Trophoblast cell (in vitro differentiated cells and primary cell): ENCODE measurements at regions not wholly inside any gene's neighbourhood (a gene's known extent, or its start where the extent isn't known, plus 50 kb on each side); places are given as distances from the start of the nearest gene placed in this dataset.

Source experiments
- DNase-seq, 2 donors: peaks; one replicate each; pipeline ENCODE4 v3.0.0-alpha.2; 2016
- H2AFZ ChIP-seq: 2 replicates; pipeline ENCODE4 v1.6.1; 2013; ENCODE audit warnings: low read length, moderate library complexity, mild to moderate bottlenecking; ENCODE audit not compliant: insufficient read depth, poor library complexity
- H2AK5ac ChIP-seq: 2 replicates; pipeline ENCODE4 v1.6.1; 2013; ENCODE audit warnings: mild to moderate bottlenecking, low read length
- H2BK120ac ChIP-seq: 2 replicates; pipeline ENCODE4 v1.6.1; 2013; ENCODE audit warnings: low read length, mild to moderate bottlenecking, moderate library complexity; ENCODE audit not compliant: insufficient read depth, poor library complexity
- H2BK12ac ChIP-seq: 2 replicates; pipeline ENCODE4 v1.6.1; 2013; ENCODE audit warnings: mild to moderate bottlenecking, low read length, moderate library complexity
- H2BK5ac ChIP-seq: 2 replicates; pipeline ENCODE4 v1.6.1; 2013; ENCODE audit warnings: low read length, low read depth, moderate library complexity, mild to moderate bottlenecking; ENCODE audit not compliant: poor library complexity
- H3K14ac ChIP-seq: 2 replicates; pipeline ENCODE4 v1.6.1; 2013; ENCODE audit warnings: mild to moderate bottlenecking, low read length
- H3K18ac ChIP-seq: 2 replicates; pipeline ENCODE4 v1.6.1; 2013; ENCODE audit warnings: mild to moderate bottlenecking, low read length
- H3K23ac ChIP-seq: 2 replicates; pipeline ENCODE4 v1.6.1; 2013; ENCODE audit warnings: low read length
- H3K27ac ChIP-seq: 2 replicates; pipeline ENCODE4 v1.5.1; 2013; ENCODE audit warnings: low read depth, mild to moderate bottlenecking, inconsistent platforms, low read length, moderate library complexity
- H3K27me3 ChIP-seq: 2 replicates; pipeline ENCODE4 v1.6.1; 2013; ENCODE audit warnings: inconsistent platforms, mild to moderate bottlenecking, low read length, moderate library complexity; ENCODE audit not compliant: insufficient read depth
- H3K36me3 ChIP-seq, 2 experiments: 1 replicate in 1 of 2; 2 replicates in 1 of 2; pipeline ENCODE4 v1.6.1; 2013; ENCODE audit warnings: low read length in 2 of 2, mild to moderate bottlenecking in 2 of 2, moderate library complexity in 1 of 2; ENCODE audit not compliant: insufficient read depth in 2 of 2, control insufficient read depth in 1 of 2
- H3K4ac ChIP-seq: 2 replicates; pipeline ENCODE4 v1.6.1; 2013; ENCODE audit warnings: low read depth, mild to moderate bottlenecking, low read length, moderate library complexity
- H3K4me1 ChIP-seq, 2 experiments: 1 replicate in 1 of 2; 2 replicates in 1 of 2; pipeline ENCODE4 v1.6.1; 2013; ENCODE audit warnings: low read length in 2 of 2, mild to moderate bottlenecking in 2 of 2, moderate library complexity in 1 of 2; ENCODE audit not compliant: insufficient read depth in 2 of 2, control insufficient read depth in 1 of 2
- H3K4me2 ChIP-seq: 2 replicates; pipeline ENCODE4 v1.6.1; 2013; ENCODE audit warnings: inconsistent platforms, mild to moderate bottlenecking, low read length, moderate library complexity
- H3K4me3 ChIP-seq: 2 replicates; pipeline ENCODE4 v1.5.1; 2013; ENCODE audit warnings: mild to moderate bottlenecking, low read depth, low read length, inconsistent platforms
- H3K79me1 ChIP-seq: one replicate; pipeline ENCODE4 v1.6.1; 2013; ENCODE audit warnings: low read length
- H3K79me2 ChIP-seq: 2 replicates; pipeline ENCODE4 v1.6.1; 2013; ENCODE audit warnings: low read length, mild to moderate bottlenecking; ENCODE audit not compliant: control insufficient read depth, insufficient read depth, poor library complexity
- H3K9ac ChIP-seq: 2 replicates; pipeline ENCODE4 v1.6.1; 2013; ENCODE audit warnings: mild to moderate bottlenecking, low read length
- H3K9me3 ChIP-seq: 2 replicates; pipeline ENCODE4 v1.6.1; 2013; ENCODE audit warnings: low read depth, mild to moderate bottlenecking, control low read depth, inconsistent platforms, low read length; ENCODE audit not compliant: insufficient read depth
- H4K12ac ChIP-seq: 2 replicates; pipeline ENCODE4 v1.6.1; 2013; ENCODE audit warnings: low read depth, mild to moderate bottlenecking, low read length, moderate library complexity
- H4K8ac ChIP-seq: 2 replicates; pipeline ENCODE4 v1.6.1; 2013; ENCODE audit warnings: low read depth, mild to moderate bottlenecking, low read length, moderate library complexity
- H4K91ac ChIP-seq: one replicate; pipeline ENCODE4 v1.6.1; 2013; ENCODE audit warnings: low read depth, mild to moderate bottlenecking, low read length, moderate library complexity
- WGBS: extraction: QIAGEN DNeasy Blood & Tissue Kit; methylation state at CpG from one replicate; pipeline ENCODE4 v1.1.7; 2013; ENCODE audit warnings: missing lambda C conversion rate; ENCODE audit not compliant: insufficient read length, insufficient coverage; ENCODE audit errors: extremely low coverage; 5-methylcytosine and 5-hydroxymethylcytosine counted together

DNA sequence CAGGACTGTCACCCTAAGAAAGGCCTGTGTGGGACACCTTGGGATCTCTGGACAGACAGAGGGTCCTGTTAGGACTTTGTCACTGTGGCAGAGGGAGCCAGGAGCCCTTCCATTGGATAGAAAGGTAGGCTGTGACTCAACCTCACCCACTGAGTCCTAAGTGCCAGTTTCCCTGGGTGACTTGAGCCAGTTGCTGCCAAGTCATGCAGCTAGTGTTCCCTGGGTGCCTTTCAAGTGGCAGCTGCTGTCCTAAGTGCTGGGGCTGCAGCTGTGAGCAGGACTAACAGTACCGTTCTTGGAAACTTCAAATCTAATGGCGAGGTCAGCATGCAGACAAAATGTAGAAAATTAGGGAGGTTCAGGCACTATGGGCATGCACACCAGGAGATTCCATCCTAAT lies 393.7 kb downstream of the TMEM135 start:
- no peak overlapping the region for H2BK12ac ChIP-seq
- no peak overlapping the region for H4K12ac ChIP-seq
- H3K79me1 ChIP-seq: no peaks in the 10 kb centered on the region
- no peak overlapping the region for H3K14ac ChIP-seq
- no peak overlapping the region for H2BK120ac ChIP-seq
- peaks cover 3 to 6% of the 10 kb centered on the region in 2 experiments for H3K4me1 ChIP-seq
- H3K23ac ChIP-seq: no peak overlapping the region
- H2BK5ac ChIP-seq: no peak overlapping the region
- no peak overlapping the region for H2AK5ac ChIP-seq
- no peak overlapping the region for H3K18ac ChIP-seq
- no peak overlapping the region for H4K91ac ChIP-seq
- H3K9me3 ChIP-seq: no peaks in the 10 kb centered on the region
- DNase-seq: no peak
- no peaks in the 10 kb centered on the region for H3K27me3 ChIP-seq
- no CpG with 5 or more reads among the region's 2 CpGs for WGBS
- no peak overlapping the region for H3K4ac ChIP-seq
- no peak overlapping the region for H2AFZ ChIP-seq
- H3K27ac ChIP-seq: no peak overlapping the region
- no peak overlapping the region for H3K9ac ChIP-seq
- H3K4me3 ChIP-seq: no peak overlapping the region
- no peaks in the 10 kb centered on the region for H3K36me3 ChIP-seq
- no peak overlapping the region for H3K4me2 ChIP-seq
- no peaks in the 10 kb centered on the region for H3K79me2 ChIP-seq
- no peak overlapping the region for H4K8ac ChIP-seq

DNA sequence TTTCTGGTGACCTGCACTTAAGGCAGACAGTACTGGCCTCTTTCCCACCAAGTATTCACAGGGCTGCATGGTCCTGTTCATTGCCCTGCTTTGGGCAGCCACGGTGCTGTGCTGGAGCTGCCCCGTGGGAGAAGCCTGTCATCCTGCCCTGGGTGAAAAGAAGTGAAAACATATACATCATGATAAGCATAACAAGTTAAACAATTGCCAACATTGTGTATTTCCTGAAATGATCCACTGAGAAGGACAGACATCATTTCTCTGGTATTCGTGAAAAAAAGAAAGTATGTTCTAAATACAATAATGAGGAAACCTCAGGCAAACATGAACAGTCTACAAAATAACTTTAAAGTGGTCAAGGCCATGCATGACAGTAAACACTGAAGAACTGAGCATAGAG lies 393.1 kb downstream of the TMEM135 start:
- Histone ChIP-seq H3K4me1 (peaks cover 3 to 6% of the 10 kb centered on the region in 2 experiments), H3K36me3 (no peaks in the 10 kb centered on the region), H3K27ac (no peak overlapping the region), H3K9ac (no peak overlapping the region), H2BK12ac (no peak overlapping the region), H3K23ac (no peak overlapping the region), H3K79me2 (no peaks in the 10 kb centered on the region), H3K14ac (no peak overlapping the region), H4K8ac (no peak overlapping the region), H4K12ac (no peak overlapping the region), H2AK5ac (no peak overlapping the region), H3K9me3 (no peaks in the 10 kb centered on the region), H3K4me2 (no peak overlapping the region), H2AFZ (no peak overlapping the region), H2BK5ac (no peak overlapping the region), H2BK120ac (no peak overlapping the region), H3K27me3 (no peaks in the 10 kb centered on the region), H4K91ac (no peak overlapping the region), H3K4me3 (no peak overlapping the region), H3K4ac (no peak overlapping the region), H3K18ac (no peak overlapping the region), H3K79me1 (no peaks in the 10 kb centered on the region)
- WGBS: no CpG with 5 or more reads among the region's 3 CpGs
- no peak for DNase-seq

DNA sequence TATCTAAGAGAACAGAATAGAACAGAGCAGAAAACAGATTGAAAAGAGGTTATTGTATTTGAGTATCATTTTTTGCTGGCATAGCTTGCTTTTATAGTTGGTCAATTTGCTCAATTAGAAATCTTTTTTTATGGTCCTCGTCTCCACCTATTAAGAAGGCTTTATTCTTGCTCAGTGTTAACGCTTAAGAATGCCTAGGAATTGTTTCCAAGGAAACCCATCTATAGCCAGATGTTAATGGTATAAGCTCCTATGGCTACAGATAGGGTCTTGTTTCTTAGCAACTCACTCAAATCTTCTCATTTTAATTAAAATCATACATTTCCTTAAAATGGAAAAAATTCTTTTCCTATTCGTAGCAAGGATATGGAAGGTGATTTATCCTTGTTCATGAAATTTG lies 392.3 kb downstream of the TMEM135 start:
- no peak overlapping the region for H2BK120ac ChIP-seq
- no peak overlapping the region for H3K4me2 ChIP-seq
- H3K9ac ChIP-seq: no peak overlapping the region
- no peak overlapping the region for H3K27ac ChIP-seq
- no peak overlapping the region for H4K91ac ChIP-seq
- H3K27me3 ChIP-seq: no peaks in the 10 kb centered on the region
- H2AFZ ChIP-seq: no peak overlapping the region
- no peaks in the 10 kb centered on the region for H3K36me3 ChIP-seq
- H3K4ac ChIP-seq: no peak overlapping the region
- H3K4me1 ChIP-seq: peaks cover 11 to 12% of the 10 kb centered on the region in 2 experiments
- H2BK5ac ChIP-seq: no peak overlapping the region
- no peaks in the 10 kb centered on the region for H3K79me1 ChIP-seq
- H2BK12ac ChIP-seq: no peak overlapping the region
- no peak overlapping the region for H3K4me3 ChIP-seq
- DNase-seq: no peak
- no peaks in the 10 kb centered on the region for H3K9me3 ChIP-seq
- H4K8ac ChIP-seq: no peak overlapping the region
- H3K18ac ChIP-seq: no peak overlapping the region
- H4K12ac ChIP-seq: no peak overlapping the region
- H3K14ac ChIP-seq: no peak overlapping the region
- no peak overlapping the region for H2AK5ac ChIP-seq
- H3K79me2 ChIP-seq: no peaks in the 10 kb centered on the region
- no peak overlapping the region for H3K23ac ChIP-seq
- no CpG with 5 or more reads among the region's 3 CpGs for WGBS

DNA sequence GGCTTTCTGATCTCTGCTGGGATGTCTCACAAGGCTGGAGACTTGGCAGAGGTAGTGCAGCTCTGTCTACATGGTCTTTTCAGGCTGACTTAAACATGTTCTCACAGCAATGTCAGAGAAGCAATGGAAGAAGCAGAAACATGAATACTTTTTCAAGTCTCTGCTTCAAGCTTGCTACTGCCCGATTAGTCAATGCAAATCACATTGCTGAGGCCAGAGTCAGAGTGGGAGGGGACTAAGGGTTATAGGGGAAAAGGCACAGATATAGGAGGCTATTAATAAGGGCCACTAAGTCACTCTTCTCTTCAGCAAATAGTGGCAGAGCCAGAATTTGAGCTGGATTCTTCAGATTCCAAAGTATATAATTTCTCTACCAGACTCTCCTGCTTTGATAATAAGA lies 390.5 kb downstream of the TMEM135 start:
- H3K14ac ChIP-seq: no peak overlapping the region
- WGBS: no CpG with 5 or more reads among the region's 1 CpG
- H4K8ac ChIP-seq: no peak overlapping the region
- no peak overlapping the region for H4K91ac ChIP-seq
- H3K79me1 ChIP-seq: no peaks in the 10 kb centered on the region
- no peak overlapping the region for H3K4me2 ChIP-seq
- H3K23ac ChIP-seq: no peak overlapping the region
- no peak overlapping the region for H3K4me3 ChIP-seq
- H3K27ac ChIP-seq: no peak overlapping the region
- no peak overlapping the region for H2BK12ac ChIP-seq
- no peak overlapping the region for H2BK120ac ChIP-seq
- no peaks in the 10 kb centered on the region for H3K36me3 ChIP-seq
- H3K9me3 ChIP-seq: no peaks in the 10 kb centered on the region
- H3K4me1 ChIP-seq: peaks cover 11 to 12% of the 10 kb centered on the region in 2 experiments
- no peak overlapping the region for H4K12ac ChIP-seq
- no peak overlapping the region for H3K9ac ChIP-seq
- H2AK5ac ChIP-seq: no peak overlapping the region
- H3K27me3 ChIP-seq: no peaks in the 10 kb centered on the region
- peak; percentile 29 to 72 for DNase-seq
- H2BK5ac ChIP-seq: no peak overlapping the region
- H3K79me2 ChIP-seq: no peaks in the 10 kb centered on the region
- H2AFZ ChIP-seq: no peak overlapping the region
- no peak overlapping the region for H3K4ac ChIP-seq
- no peak overlapping the region for H3K18ac ChIP-seq
